ENCODE measurements at regions not wholly inside any gene's neighbourhood (a gene's known extent, or its start where the extent isn't known, plus 50 kb on each side); places are given as distances from the start of the nearest gene placed in this dataset.

DNA sequence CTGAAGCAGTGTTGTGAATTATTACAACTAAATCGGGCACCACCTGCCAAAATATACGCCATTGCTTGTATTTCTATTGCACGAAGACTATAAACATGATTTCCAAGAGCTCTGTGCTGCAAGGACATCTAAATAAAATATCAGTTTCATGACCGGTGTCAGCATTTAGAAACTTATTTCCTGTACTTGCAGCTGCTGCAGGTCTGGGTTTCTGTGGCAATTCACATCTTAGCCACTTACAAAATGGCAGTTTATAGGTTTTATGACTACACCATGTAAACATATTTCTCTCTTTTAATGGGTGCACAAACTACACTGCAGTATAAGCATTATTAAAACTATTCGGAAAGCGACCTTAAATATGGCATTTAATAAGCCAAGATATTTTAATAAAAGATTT, 359.4 kb downstream of the VPS13C start:
- peaks cover 3% of the 10 kb centered on the region for H3K9me3 Mint-ChIP-seq (ENCODE audit: low read depth)
- H3K4me1 Mint-ChIP-seq (ENCODE audit: low read depth), result peaks cover 3% of the 10 kb centered on the region
- TF ChIP-seq, protein P1, sequence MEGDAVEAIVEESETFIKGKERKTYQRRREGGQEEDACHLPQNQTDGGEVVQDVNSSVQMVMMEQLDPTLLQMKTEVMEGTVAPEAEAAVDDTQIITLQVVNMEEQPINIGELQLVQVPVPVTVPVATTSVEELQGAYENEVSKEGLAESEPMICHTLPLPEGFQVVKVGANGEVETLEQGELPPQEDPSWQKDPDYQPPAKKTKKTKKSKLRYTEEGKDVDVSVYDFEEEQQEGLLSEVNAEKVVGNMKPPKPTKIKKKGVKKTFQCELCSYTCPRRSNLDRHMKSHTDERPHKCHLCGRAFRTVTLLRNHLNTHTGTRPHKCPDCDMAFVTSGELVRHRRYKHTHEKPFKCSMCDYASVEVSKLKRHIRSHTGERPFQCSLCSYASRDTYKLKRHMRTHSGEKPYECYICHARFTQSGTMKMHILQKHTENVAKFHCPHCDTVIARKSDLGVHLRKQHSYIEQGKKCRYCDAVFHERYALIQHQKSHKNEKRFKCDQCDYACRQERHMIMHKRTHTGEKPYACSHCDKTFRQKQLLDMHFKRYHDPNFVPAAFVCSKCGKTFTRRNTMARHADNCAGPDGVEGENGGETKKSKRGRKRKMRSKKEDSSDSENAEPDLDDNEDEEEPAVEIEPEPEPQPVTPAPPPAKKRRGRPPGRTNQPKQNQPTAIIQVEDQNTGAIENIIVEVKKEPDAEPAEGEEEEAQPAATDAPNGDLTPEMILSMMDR (IDR thresholded peaks at IDR 0.05; ENCODE audit: unreplicated experiment), result no peak
- H3K36me3 Mint-ChIP-seq (ENCODE audit: insufficient read depth), result peaks cover 2% of the 10 kb centered on the region
- no peak overlapping the region for H3K27ac Mint-ChIP-seq
- DNase-seq (ENCODE audit: low spot score, unreplicated experiment), result no peak
- H3K4me3 Mint-ChIP-seq (ENCODE audit: low read depth), result no peak overlapping the region
- peaks cover 2% of the 10 kb centered on the region for H3K27me3 Mint-ChIP-seq

DNA sequence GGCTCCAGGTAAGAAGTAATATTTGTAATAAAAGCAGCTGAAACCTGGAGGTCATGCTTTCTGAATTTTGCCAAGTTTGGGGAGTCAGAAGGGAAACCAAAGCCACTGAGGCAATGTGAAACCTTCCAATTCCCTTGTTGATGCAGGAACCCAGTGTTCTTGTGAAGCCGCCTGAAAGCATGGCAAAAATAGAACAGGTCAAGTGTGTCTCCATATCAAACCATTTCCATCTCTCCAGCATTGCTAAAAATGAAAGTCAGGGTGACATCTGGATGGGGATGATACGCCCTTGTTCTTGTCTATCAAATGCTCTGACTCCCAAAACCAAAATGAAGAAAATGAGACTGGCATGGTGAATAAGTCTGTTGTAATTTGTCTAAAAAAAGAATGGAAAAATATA, 362.5 kb downstream of the VPS13C start:
- H3K36me3 Mint-ChIP-seq (ENCODE audit: insufficient read depth), result no peaks in the 10 kb centered on the region
- H3K4me3 Mint-ChIP-seq (ENCODE audit: low read depth), result no peak overlapping the region
- DNase-seq (ENCODE audit: low spot score, unreplicated experiment), result no peak
- peaks cover 2% of the 10 kb centered on the region for H3K27me3 Mint-ChIP-seq
- no peaks in the 10 kb centered on the region for H3K4me1 Mint-ChIP-seq (ENCODE audit: low read depth)
- no peaks in the 10 kb centered on the region for H3K9me3 Mint-ChIP-seq (ENCODE audit: low read depth)
- TF ChIP-seq, protein P1 (IDR thresholded peaks at IDR 0.05; ENCODE audit: unreplicated experiment), result no peak
- H3K27ac Mint-ChIP-seq, result no peak overlapping the region

DNA sequence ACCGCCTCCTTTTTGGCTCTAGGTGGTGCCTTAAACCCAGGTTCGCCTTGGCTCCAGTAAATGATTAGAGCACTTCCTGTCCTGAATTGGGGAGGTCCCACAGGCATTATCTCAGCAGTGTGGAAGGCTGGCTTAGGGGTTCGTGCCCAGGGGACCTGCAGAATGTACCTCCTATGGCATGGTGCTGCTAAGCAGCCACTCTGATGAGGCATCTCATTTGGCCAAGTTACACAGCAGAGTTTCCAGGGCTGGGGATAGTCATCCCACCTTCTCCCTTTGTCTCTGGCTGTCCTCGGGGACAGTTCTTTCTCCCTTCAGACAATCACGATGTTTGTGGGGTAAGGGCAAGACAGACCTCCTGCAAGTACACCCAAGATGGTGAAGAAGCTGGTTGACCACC, 371.2 kb downstream of the VPS13C start:
- Mint-ChIP-seq H3K27me3 (peaks cover 32% of the 10 kb centered on the region), H3K4me3 (ENCODE audit: low read depth) (no peak overlapping the region), H3K9me3 (ENCODE audit: low read depth) (no peaks in the 10 kb centered on the region), H3K27ac (no peak overlapping the region), H3K36me3 (ENCODE audit: insufficient read depth) (no peaks in the 10 kb centered on the region), H3K4me1 (ENCODE audit: low read depth) (peaks cover 3% of the 10 kb centered on the region)
- no peak for DNase-seq (ENCODE audit: low spot score, unreplicated experiment)
- TF ChIP-seq, protein P1 (IDR thresholded peaks at IDR 0.05; ENCODE audit: unreplicated experiment), result no peak

DNA sequence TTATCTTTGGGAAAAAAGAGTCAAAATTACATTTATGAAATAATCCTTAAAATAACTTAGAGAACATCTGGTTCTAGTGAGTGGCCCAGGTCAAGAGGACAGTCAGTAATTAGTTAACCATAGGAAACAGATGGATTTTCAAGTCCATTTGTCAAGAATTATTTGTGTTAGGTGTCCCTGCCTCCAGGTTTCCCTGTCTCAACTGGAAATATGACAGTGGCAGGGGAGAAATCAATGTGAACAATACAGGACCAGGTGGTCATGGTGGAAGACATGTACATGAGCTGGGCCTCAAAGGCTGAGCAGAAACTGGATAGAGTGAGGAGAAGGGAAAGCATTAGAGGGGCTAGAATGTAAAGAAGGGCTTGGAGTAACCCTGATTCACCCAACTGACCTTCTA, 372.6 kb downstream of the VPS13C start:
- H3K4me1 Mint-ChIP-seq (ENCODE audit: low read depth), result peaks cover 11% of the 10 kb centered on the region
- peak overlapping the region; percentile 54 for H3K27ac Mint-ChIP-seq
- peaks cover 32% of the 10 kb centered on the region for H3K27me3 Mint-ChIP-seq
- TF ChIP-seq, protein P1 (IDR thresholded peaks at IDR 0.05; ENCODE audit: unreplicated experiment), result no peak
- no peaks in the 10 kb centered on the region for H3K36me3 Mint-ChIP-seq (ENCODE audit: insufficient read depth)
- H3K4me3 Mint-ChIP-seq (ENCODE audit: low read depth), result no peak overlapping the region
- DNase-seq (ENCODE audit: low spot score, unreplicated experiment), result no peak
- no peaks in the 10 kb centered on the region for H3K9me3 Mint-ChIP-seq (ENCODE audit: low read depth)

DNA sequence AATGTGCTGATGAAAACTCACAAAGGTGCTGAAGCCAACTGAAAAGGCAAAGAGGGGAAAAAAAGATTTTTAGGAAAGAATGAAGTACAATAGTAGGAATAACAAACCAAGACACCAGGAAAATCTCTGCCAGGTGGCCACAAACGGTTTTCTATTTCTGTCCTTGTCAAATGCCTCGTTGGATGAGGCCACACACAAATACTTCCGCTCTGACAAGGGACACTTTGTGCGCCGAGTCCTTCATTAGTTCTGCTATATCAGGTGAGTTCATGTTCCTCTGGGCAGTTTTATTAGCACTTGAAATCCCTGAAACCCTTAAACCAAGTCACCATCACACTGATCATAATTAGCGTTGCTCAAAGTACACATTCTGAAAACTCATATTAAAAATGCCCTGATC, 373.1 kb downstream of the VPS13C start:
- no peaks in the 10 kb centered on the region for H3K36me3 Mint-ChIP-seq (ENCODE audit: insufficient read depth)
- no peak overlapping the region for H3K27ac Mint-ChIP-seq
- no peak for DNase-seq (ENCODE audit: low spot score, unreplicated experiment)
- peaks cover 11% of the 10 kb centered on the region for H3K4me1 Mint-ChIP-seq (ENCODE audit: low read depth)
- no peak overlapping the region for H3K4me3 Mint-ChIP-seq (ENCODE audit: low read depth)
- no peaks in the 10 kb centered on the region for H3K9me3 Mint-ChIP-seq (ENCODE audit: low read depth)
- TF ChIP-seq, protein P1 (IDR thresholded peaks at IDR 0.05; ENCODE audit: unreplicated experiment), result no peak
- H3K27me3 Mint-ChIP-seq, result peaks cover 32% of the 10 kb centered on the region
